BJ (cell line): ENCODE measurements at regions not wholly inside any gene's neighbourhood (a gene's known extent, or its start where the extent isn't known, plus 50 kb on each side); places are given as distances from the start of the nearest gene placed in this dataset.

Experiments used
- CTCF ChIA-PET: fragments of 350-600 bp; formaldehyde crosslinking; extraction: SDS; loops from one replicate; lab custom pipeline; 2021; ENCODE audit warnings: antibody characterized with exemption, inconsistent platforms; lab: Yijun Ruan, JAX
- POLR2A ChIA-PET: fragments of 300-600 bp; sonication (Branson Sonifier 250); formaldehyde crosslinking; extraction: SDS; loops from one replicate; lab custom pipeline; 2021; ENCODE audit warnings: antibody characterized with exemption; lab: Charles Lee
- DNase-seq: peaks from one replicate; pipeline ENCODE4 v3.0.0-alpha.2; 2011; ENCODE audit warnings: low read depth
- H3K27me3 ChIP-seq: 2 replicates; pipeline ENCODE4 v1.6.0; 2011; ENCODE audit warnings: low read length; ENCODE audit not compliant: control insufficient read depth, insufficient read depth
- H3K36me3 ChIP-seq: 2 replicates; pipeline ENCODE4 v1.5.1; 2011; ENCODE audit warnings: low read length; ENCODE audit not compliant: control insufficient read depth, insufficient read depth
- H3K4me3 ChIP-seq: 2 replicates; pipeline ENCODE4 v1.5.1; 2011; ENCODE audit warnings: low read depth, mild to moderate bottlenecking, control low read depth, low read length
- CTCF ChIP-seq: IDR thresholded peaks from 2 replicates; pipeline ENCODE4 v1.5.1; 2011; ENCODE audit warnings: low read depth, mild to moderate bottlenecking, control low read depth, inconsistent platforms, low read length, moderate library complexity; ENCODE audit not compliant: insufficient read depth

GRCh38 chr2:45280794-45281193, 271.5 kb upstream of the SIX2 start:
- H3K36me3 ChIP-seq: no peaks in the 10 kb centered on the region
- POLR2A ChIA-PET: no interaction called here

DNA sequence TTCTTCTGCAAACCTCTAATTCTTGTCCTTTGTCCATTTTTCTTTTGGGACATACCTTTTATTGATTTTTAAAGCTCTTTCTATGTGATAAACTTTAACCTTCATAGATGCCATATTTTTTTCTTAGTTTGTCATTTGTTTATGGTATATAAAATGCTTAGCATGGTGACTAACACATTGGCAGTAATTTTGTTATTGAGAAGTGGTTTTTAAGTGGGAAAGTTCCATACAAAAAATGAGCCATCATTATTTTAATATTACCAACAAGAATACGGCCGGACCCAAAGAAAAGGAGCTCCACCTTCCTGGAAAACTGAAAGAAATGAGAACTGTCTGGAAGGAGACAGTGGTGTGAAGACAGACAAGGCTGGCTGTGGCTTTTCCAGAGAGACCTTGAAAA, 270.1 kb upstream of the SIX2 start:
- H3K36me3 ChIP-seq: no peaks in the 10 kb centered on the region
- DNase-seq: no peak
- H3K27me3 ChIP-seq: no peaks in the 10 kb centered on the region
- no peak overlapping the region for H3K4me3 ChIP-seq
- ChIA-PET POLR2A (no interaction called here), CTCF (no interaction called here)
- no peak for TF ChIP-seq CTCF

More at GRCh38 chr2:45280794-45281193, 271.5 kb upstream of the SIX2 start:
- H3K4me3 ChIP-seq: no peak overlapping the region
- DNase-seq: no peak
- TF ChIP-seq CTCF: no peak
- CTCF ChIA-PET: no interaction called here
- no peaks in the 10 kb centered on the region for H3K27me3 ChIP-seq

GRCh38 chr2:45278365-45279078, 269.3 kb upstream of the SIX2 start:
- POLR2A ChIA-PET: no interaction called here
- no peaks in the 10 kb centered on the region for H3K36me3 ChIP-seq
- H3K4me3 ChIP-seq: no peak overlapping the region
- TF ChIP-seq CTCF: no peak
- DNase-seq: no peak
- H3K27me3 ChIP-seq: no peaks in the 10 kb centered on the region
- CTCF ChIA-PET: interaction anchor here (0.8 to 1.2 kb wide), 2 partner anchors 11 to 297 kb away, joined by 3 read pairs; no protein-coding TSS in a partner anchor

GRCh38 chr2:45276914-45277313, 267.7 kb upstream of the SIX2 start:
- DNase-seq: no peak
- TF ChIP-seq CTCF: no peak
- no peak overlapping the region for H3K4me3 ChIP-seq
- CTCF ChIA-PET: no interaction called here
- POLR2A ChIA-PET: no interaction called here
- H3K36me3 ChIP-seq: no peaks in the 10 kb centered on the region
- no peaks in the 10 kb centered on the region for H3K27me3 ChIP-seq

DNA sequence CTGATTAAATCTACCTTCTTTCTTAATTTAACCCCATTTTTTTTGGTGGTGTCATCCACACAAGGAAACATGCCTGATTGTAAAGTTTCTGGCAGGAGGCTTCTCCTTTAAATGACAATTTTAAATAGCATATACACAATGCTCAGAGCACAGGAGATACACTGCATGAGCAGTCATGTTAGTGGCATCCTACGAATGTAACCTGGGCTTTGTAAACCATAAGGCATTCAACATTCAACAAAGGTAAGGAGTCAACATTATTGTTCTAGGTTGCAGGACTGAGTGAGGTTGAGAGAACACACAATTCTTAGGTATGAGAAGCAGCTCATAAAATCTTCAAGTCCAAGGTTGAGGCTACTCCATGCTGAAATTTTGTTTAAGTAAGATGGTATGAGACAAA, 266.6 kb upstream of the SIX2 start:
- Histone ChIP-seq H3K36me3 (no peaks in the 10 kb centered on the region), H3K4me3 (no peak overlapping the region), H3K27me3 (no peaks in the 10 kb centered on the region; the same call in 1 of the 2 replicates)
- no peak for TF ChIP-seq CTCF
- CTCF ChIA-PET: no interaction called here
- POLR2A ChIA-PET: no interaction called here
- DNase-seq: no peak
